ENCODE measurements at regions not wholly inside any gene's neighbourhood (a gene's known extent, or its start where the extent isn't known, plus 50 kb on each side); places are given as distances from the start of the nearest gene placed in this dataset.

DNA sequence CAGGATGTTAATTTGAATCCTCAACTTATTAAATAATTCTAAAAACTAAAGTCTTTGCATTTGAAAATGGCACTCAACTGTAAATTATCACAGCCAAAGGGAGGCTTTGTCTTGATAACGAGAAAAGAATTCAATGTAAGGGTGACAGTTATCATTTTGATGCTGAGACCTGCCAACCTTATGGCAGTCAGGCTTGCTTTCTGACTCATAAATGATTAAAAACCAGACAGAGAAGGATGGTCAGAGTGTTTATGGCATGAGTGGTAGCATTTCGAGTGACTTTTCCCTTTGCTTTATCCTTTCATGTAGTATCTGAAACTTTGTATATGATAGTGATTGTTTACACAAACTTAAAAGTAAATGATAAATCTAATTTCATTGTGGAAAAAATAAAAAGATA is 53.9 kb upstream of the EPC2 start:
- TF ChIP-seq POLR2A (IDR thresholded peaks at IDR 0.05) (no peak), CTCF (IDR thresholded peaks at IDR 0.05) (no peak)
